ENCODE measurements at regions not wholly inside any gene's neighbourhood (a gene's known extent, or its start where the extent isn't known, plus 50 kb on each side); places are given as distances from the start of the nearest gene placed in this dataset.

DNA sequence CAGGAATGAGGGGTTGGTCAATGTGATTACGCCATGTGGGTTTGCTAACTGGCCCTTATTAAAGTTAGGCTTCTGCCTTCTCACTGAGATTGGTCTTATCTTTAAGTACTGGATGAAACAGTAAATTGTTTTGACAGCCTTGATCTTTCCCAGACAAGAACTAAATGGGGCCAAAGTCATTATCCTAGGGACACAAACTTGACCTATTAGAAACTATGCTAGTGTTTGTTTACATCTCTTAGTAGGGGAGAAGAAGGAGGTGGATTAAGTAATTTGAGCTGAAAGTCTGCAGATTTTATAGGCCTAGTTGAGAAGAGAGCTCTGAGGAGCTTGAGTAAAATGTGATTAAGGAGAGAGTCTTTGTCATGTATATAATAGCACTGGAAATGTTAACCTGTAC is 386.9 kb downstream of the HTR7 start:
- H3K4me3 ChIP-seq (ENCODE audit: low read depth, low read length): no peak overlapping the region
- TF ChIP-seq, protein P1, sequence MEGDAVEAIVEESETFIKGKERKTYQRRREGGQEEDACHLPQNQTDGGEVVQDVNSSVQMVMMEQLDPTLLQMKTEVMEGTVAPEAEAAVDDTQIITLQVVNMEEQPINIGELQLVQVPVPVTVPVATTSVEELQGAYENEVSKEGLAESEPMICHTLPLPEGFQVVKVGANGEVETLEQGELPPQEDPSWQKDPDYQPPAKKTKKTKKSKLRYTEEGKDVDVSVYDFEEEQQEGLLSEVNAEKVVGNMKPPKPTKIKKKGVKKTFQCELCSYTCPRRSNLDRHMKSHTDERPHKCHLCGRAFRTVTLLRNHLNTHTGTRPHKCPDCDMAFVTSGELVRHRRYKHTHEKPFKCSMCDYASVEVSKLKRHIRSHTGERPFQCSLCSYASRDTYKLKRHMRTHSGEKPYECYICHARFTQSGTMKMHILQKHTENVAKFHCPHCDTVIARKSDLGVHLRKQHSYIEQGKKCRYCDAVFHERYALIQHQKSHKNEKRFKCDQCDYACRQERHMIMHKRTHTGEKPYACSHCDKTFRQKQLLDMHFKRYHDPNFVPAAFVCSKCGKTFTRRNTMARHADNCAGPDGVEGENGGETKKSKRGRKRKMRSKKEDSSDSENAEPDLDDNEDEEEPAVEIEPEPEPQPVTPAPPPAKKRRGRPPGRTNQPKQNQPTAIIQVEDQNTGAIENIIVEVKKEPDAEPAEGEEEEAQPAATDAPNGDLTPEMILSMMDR (IDR thresholded peaks at IDR 0.05; ENCODE audit: low read depth, low read length, missing control alignments): no peak
- DNase-seq (ENCODE audit: low read depth): no peak

DNA sequence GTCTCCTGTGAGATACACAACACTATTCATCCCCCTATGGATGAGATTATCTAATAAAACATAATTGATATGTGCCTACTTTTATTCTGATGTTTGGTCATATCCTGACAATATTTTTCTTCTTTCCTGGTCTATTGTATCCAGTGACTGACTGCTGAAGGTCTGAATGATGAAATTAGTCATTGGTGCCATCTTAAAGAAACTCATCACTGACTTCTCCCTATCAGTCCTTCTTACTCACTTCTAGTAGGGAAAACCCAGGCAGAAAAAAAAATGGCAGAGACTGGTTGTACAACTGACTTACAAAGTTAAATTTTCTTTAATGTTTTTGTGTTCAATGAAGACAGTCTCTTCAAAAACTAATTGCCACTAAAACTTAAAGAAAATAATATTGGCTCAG is 377.4 kb downstream of the HTR7 start:
- TF ChIP-seq, protein P1 (IDR thresholded peaks at IDR 0.05; ENCODE audit: low read depth, low read length, missing control alignments): no peak
- no peak overlapping the region for H3K4me3 ChIP-seq (ENCODE audit: low read depth, low read length)
- DNase-seq (ENCODE audit: low read depth): no peak

DNA sequence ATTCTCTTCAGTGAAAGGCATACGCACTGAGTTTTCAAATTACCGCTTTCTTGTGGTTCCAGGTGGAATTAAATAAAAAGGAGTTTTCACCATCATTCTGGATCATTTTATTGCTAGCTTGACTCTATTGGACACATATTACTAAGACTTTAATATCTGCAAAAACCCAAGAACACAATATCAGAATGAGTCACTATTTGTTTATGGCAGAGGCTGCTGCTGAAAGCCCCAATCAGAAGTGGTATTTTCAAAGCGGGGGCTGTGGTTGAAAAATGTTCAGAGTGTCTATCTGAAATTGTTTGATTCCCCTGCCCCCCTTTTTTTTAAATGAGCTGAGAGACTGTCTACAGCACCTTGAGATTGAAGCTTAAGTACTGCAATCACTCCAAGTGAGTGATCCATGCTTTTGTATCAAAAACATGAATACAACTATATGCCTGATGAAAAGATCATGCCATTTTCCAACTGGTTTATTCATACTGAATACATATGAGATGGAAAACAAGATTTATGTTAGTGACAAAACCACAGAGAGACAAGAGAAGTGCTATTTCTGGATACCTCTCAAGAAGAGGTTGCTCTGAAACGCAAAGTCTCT is 376.4 kb downstream of the HTR7 start:
- TF ChIP-seq, protein P1 (IDR thresholded peaks at IDR 0.05; ENCODE audit: low read depth, low read length, missing control alignments): no peak
- H3K4me3 ChIP-seq (ENCODE audit: low read depth, low read length): no peak overlapping the region
- no peak for DNase-seq (ENCODE audit: low read depth)

DNA sequence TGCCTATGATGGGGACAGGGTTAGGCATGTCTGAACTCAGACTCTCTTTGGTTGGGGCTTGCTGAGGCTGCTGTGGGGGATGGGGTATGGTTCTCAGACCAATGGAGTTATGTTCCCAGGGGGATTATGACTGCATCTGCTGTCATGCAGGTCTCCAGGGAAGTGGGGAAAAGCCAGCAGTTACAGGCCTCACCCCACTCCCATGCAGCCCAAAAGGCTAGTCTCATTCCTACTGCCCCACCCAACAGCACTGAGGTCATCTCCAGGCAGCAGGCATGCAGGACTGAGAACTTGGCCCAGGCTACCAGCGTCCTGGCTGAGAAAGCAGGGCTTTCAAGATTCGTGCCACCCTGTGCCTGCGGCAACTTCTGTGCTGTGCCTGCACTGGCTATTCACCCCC is 373.3 kb downstream of the HTR7 start:
- no peak for DNase-seq (ENCODE audit: low read depth)
- TF ChIP-seq, protein P1 (IDR thresholded peaks at IDR 0.05; ENCODE audit: low read depth, low read length, missing control alignments): no peak
- no peak overlapping the region for H3K4me3 ChIP-seq (ENCODE audit: low read depth, low read length)

DNA sequence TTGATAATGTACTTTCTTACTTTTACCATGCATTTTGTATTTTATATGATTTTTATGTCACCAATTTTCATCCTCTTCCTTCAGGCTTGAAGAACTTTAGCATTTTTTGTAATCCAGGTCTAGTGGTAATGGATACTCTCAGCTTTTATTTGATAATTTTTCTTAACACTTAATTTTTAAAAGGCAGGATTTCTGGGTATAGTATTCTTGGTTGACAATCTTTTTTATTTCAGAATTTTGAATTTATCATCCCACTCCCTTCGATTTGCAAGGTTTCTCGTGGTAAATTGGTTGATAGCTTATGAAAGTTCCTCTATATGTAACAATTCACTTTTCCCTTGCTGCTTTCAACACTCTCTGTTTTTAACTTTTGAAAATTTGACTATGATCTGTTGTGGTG is 363.7 kb downstream of the HTR7 start:
- no peak for DNase-seq (ENCODE audit: low read depth)

DNA sequence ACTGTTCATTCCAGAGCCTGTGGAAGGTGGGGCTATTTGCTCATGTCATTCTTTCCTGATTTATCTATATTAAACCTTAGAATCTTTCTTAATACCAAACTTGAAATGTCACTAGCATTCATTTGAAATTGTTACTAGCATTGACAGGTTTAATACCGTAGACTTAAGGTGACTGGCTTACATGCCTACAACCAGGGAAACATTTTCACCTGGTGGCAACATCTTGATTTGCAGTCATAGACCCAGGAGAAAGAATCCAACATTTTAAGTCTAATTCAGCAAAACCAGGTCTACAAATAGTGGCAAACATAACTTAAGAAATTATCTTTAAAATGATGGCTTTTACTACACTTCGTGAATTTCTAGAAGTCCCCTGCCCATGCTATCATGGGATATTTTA is 353.7 kb downstream of the HTR7 start:
- TF ChIP-seq, protein P1 (IDR thresholded peaks at IDR 0.05; ENCODE audit: low read depth, low read length, missing control alignments): no peak
- no peak for DNase-seq (ENCODE audit: low read depth)

More for the DNA sequence above, 363.7 kb downstream of the HTR7 start:
- no peak overlapping the region for H3K4me3 ChIP-seq (ENCODE audit: low read depth, low read length)
- TF ChIP-seq, protein P1 (IDR thresholded peaks at IDR 0.05; ENCODE audit: low read depth, low read length, missing control alignments): no peak

DNA sequence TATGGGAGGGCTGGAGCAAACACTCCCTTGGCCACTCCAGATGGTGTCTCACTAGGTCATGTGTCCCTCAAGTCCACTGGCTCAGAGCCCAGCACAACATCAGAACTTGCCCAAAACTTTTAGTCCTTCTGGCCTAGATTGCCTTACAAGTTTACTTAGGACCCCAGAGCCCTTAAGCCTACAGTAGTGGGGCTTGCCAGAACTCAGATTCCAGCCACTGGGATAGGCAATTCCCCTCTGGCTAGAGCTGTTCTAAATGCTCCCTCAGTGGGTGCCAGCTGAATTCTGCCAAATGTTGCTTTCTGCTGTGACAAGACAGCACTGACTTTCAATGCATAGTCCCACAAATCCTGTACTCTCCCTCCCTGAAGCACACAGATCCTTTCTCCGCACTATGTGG is 331.1 kb downstream of the HTR7 start:
- DNase-seq (ENCODE audit: low read depth): no peak
- TF ChIP-seq, protein P1 (IDR thresholded peaks at IDR 0.05; ENCODE audit: low read depth, low read length, missing control alignments): no peak

More for the DNA sequence above, 353.7 kb downstream of the HTR7 start:
- no peak overlapping the region for H3K4me3 ChIP-seq (ENCODE audit: low read depth, low read length)

More for the DNA sequence above, 331.1 kb downstream of the HTR7 start:
- H3K4me3 ChIP-seq (ENCODE audit: low read depth, low read length): no peak overlapping the region

Measured in GM12864 (cell line).